NCI-H187 treated with DMSO at 0.1 percent for 48 hours (cell line): ENCODE measurements at regions not wholly inside any gene's neighbourhood (a gene's known extent, or its start where the extent isn't known, plus 50 kb on each side); places are given as distances from the start of the nearest gene placed in this dataset.

Source experiments
- DNase-seq: peaks from one replicate; lab custom pipeline; 2025; lab: John Stamatoyannopoulos, UW

DNA sequence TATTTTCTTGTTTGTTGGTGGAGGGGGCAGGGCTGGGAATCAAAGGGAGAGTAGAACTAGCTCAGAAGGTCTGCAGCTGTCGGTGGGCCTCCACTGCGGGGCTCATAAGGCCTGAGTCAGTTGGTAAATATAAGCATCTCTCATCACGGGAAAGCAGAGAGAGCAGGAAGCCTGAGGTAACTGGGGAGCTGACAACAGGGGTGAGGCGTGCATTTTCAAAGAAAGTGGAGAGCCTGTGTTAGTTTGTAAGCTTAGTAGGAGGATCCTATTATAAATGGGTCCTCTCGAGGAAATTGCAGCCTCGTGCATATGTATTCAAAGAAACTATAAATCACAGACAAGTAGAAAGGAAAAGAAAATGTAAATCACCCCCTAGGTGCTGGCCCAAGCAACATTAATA lies 221.0 kb upstream of the CDH13 start:
- no peak for DNase-seq

DNA sequence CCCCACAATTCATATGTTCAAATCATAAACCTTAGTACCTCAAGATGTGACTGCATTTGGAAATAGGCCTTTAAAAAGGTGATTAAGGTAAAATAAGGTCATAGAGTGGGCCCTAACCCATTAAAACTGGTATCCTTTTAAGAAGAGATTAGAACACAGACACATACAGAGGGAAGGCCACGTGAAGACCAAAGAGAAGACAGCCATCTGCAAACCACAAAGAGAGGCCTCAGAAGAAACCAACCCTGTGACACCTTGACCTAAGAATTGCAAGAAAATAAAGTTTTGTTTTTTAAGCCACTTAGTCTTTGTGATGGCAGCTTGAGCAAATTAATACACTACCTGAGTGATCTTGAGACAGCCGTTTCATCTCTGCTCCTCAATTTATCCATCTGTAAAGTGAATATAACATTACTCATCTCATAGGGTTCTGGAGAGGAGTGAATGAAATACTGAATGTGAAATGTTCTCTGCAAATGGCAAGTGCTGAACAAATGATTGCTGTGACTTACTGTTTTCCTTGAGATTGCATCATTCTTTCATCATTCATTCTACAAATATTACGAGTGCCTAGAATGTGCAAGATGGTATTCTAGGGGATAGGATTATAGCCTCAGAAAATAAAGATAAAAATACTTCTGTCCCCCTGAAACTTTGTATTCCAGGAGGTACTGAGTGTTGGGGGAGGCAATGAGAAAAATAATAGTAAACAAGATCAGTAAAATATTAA lies 222.0 kb upstream of the CDH13 start:
- no peak for DNase-seq

DNA sequence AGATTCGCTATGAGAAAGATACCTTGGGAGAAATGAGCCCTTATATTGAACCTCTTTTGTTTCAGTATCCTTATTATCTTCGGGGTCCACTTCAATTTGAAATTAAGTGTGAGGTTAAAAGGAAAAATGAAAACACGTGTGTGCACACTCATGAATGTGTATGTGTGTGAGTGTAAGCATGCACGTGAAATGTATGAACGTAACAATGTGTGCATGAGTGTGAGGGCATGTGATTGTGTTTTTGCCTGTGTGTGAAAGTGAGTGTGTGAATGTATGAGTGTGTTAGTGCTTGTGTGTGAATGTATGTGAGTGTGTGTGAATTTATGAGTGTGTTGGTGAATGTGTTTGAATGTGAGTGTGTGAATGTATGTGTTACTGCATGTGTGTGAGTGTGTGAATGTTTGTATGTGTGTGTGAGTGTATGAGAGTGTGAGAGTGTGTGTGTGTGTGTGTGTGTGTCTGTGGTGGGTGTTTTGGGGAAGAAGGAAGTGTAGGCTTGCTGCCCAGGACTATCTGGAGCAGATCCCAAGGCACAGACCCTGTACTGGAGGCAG lies 224.0 kb upstream of the CDH13 start:
- no peak for DNase-seq

DNA sequence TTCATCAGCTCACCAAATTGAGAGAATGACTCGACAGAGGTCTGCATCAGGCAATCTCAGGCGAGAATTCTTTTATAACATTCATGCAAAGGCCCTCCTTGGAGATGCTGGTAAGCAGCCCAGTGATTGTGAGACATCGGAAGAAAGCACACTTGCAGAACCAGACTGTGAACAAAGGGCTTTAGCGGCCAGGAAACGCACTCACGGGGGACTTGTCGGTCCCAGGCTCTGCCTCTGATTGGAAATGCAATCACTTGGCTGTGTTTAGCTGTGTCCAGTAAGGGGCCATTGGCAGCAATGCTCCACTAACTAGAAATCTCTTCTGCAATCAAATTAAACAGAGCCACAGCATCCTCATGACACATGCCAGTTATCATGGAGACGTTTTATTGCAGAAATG lies 226.7 kb upstream of the CDH13 start:
- no peak for DNase-seq

DNA sequence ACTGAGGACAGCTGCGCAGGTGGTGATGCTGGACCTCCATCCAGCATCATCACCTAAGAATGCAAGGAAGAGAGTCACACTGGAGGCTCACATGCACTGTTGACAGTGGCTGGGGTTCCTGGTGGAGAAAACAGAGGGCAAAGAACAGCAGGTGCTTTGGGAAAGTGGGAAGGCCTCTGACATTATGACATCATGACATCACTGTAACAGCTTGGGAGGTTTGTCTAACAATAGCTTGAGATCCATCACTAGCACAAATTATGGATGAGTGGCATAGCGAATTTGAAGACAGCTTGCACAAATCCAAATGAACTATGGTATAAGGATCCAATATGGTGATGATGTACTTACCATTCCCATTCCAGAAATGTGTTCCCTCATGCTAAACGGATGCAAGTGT lies 226.5 kb upstream of the MPHOSPH6 start:
- DNase-seq: no peak

DNA sequence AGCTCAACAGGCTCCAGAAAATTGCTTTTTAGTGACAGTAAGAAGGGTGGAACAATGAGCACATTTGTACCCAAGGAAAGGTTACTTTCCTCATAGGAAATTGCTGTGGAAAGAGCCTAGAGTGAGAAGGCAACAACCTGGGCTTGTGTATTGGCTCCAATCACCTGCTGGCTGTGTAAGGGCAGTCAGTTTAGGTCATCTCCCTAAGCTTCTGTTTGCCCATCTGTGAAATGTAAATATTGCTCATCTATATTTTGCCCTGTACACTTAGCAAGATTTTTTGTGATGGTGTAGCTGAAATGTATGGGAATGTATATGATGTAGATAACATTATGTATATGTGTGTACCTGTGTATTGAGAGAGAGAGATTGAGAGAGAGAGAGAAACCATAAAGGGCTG lies 225.2 kb upstream of the MPHOSPH6 start:
- no peak for DNase-seq

DNA sequence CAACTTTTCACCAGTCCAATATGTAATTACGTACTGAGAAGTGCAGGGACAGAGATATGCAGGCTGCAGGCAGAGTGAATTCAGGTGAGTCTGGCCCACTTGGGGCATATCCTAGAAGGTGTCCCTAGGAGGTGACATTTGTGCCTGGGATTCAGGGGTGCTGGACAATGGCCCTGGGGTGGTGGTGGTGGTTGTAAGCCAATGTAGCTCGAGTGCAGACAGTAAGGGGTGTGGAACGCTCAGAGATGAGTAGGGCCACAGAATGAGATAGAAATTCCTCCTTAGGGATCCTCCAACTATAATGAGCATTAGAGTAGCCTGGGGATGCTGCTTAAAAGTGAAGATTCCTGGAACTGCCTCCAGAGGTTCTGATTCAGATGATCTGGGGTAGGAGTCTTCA lies 221.7 kb upstream of the MPHOSPH6 start:
- no peak for DNase-seq

DNA sequence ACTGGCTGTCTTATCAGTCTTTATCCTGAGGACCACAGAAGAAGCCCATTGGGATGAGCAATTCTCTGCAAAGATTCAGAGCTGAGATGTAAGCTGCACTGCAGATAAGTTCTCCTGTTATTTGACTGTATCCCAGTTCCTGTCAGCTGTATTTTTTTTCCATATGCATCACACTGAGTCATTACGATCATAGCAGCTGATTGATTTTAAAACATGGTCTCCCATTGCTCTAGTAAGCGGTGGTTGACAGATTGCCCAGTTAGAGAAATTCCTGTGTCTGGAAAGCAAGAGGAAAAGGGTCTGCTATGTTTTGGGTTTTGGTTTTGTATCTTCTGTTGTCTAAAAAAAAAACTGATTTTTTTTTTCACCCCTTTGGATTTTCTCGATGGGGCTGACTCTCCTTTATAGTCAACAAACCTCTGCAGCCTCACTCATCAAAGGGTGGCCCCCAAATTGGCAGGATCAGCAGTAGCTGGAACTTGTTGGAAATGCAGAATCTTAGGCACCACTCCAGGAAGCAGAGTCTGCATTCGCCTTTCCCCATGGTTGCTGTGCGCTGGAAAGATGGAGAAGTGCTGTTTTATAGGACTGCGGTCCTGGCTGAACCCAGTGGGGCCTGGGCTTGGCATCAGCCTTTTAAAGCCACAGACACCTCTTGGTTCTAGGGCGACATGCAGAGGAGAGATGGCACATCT lies 220.1 kb upstream of the MPHOSPH6 start:
- DNase-seq: no peak

DNA sequence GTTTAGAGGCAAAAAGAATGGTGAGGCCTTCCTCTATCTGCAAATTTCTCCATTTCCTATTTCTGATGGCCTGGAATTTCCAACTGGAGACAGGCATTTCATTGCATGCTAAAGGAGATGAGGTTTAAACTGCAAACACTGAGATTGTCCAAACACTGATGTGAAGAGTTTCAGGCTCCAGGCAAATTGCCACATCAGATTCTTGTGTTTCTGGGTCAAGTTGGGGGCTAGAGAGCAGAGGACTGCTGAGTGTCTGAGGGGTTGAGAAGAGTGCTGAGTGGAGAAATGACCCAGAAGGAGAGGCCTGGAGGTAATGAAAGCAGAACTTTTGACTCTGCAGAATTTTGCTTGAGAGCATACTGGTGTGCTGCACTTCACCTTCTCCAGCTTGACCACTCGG lies 216.7 kb upstream of the MPHOSPH6 start:
- DNase-seq: no peak

DNA sequence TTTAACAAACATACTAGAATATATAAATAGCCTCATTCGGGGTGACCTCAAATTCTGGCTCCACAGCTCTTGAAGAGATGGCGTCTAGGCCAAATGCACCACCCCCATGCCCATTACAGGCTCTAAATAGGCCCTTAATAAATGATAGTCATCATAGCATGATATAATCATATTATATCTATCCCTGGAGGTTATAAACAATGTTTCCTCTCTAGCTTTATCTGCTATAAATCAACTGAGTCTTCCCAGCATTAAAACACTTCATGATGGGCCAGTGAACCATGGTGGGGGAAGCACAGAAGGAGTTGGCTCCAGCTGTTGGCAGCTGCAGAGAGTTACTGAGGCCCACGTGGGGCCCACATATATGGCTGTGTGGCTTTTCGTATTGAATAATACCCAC lies 214.9 kb upstream of the MPHOSPH6 start:
- no peak for DNase-seq

DNA sequence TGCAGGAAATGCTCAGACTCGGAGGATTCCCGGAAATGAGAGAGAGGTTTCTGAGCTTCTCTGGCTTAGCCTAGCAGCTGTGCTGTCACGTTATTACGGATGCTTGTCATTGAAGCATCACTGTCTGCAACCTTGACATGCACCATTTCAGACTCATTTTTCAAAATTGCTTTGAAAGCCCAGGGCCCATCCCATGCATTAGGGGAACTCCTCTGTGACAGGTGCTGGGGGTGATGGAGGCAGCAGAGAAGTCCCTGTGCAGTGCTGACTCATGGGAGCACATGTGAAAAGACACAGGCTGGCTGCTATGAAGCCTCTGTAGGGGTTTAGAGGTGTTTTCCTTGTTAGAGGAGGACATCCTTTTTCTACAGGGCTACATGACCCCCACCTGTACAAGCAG lies 214.0 kb upstream of the MPHOSPH6 start:
- DNase-seq: peak; percentile 45

DNA sequence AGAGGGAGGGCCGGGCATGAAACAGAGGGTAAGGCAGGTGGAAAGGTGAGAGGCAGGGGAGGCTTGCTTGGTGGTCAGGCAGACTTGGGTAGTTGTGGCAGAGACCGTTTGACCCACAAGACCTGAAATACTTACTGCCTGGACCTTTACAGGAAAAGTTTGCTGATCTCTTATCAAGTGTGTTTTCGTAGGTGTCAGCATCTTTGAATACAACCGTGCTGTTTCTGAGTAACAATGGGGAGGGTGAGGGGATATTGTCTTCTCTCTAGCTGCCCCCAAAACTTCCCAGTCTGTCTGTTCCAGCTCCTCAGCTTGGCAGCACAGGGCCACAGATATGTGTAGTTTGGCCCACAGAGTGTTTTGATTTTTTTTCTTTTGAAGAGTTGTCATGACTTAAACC lies 212.5 kb upstream of the MPHOSPH6 start:
- no peak for DNase-seq

DNA sequence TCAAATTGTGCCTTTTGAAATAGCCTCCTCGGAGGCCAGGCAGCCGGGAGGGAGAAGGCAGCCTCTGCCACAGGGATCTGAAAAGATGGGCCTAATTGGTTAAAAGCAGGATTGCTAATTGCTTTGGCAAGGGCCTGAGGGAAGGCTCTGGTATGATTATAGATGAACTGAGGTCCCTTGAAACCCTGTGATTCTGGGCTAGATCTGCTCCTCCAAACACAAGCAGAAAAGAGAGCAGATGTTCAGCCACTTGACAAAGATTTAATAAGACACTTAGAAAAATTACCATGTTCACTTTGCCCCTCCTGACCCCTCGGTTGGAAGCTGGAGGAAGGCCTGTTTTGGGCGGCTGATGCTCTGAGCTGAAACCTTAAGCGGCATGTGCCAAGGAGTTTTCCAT lies 209.5 kb upstream of the MPHOSPH6 start:
- peak; percentile 37 for DNase-seq

DNA sequence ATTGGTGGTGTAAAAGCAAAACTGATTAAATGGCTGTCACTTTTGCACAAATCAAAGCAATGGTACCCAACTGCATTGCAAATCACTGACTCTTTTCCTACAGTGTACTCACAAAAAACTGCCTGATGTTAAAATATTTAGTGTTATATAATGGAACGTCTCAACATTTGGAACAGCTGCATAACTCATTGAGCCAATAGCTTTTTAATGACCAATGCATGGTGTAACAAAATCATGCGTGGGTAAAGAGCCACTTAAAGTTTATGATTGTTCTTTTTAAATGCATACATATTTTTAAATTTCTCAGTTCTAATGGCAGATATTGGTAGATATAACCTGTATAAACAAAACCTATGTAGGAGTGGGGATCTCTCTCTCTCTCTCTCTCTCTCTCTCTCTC lies 204.0 kb upstream of the MPHOSPH6 start:
- DNase-seq: no peak

DNA sequence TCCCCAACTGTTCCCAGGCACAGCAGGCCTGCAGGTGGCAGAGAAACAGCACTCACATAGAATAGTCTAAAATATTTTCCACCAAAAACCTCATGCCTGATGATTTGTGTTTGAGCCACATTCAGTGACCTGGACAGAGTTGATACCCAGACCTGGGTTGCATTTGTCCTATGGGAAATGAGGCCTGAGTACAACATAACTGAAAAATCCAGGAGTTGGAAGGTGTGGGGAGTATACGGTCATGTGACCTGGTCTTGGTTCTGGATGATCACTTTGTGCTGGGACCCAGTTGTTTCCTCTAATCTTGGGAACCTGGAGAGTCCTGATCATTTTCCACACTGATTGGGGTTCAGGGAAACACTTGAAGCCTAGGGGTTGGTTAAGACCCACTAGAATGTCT lies 200.3 kb upstream of the MPHOSPH6 start:
- no peak for DNase-seq

DNA sequence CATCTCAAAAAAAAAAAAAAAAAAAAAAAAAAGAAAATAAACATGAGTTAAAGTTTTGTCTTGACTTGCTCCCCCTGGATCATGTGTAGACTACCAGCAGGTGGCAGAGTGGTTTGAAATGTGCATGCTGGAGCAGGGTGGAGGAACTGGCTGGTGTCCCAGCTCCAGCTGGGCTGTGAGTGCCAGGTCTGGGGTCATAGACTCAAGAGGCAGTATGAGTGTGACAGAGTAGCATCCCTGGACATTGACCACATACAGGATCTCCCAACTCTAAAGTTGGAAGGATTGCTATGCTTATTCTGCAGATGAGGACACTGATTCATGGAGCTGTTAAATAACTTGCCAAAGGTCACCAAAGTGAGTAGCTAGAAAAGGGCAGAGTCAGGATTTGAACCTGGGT lies 198.0 kb upstream of the MPHOSPH6 start:
- DNase-seq: no peak

DNA sequence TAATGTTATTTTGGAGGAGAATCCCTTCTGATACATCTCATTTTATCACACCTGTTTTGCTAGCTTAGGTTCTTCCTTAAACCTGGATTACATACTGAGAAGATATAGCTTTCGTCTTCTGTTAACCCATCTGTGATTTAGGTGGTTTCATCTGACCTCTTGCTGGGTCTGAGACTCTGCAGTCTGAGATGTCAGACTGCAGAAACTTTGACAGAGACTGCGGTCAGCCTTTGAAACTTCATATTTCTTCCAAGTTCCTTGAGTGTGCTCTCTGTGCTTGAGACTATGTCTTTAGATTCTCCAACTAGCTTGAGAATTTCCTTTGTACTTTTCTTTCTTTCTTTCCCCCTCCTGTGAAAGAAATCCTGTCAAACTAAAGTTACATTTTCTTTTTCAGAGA lies 196.4 kb upstream of the MPHOSPH6 start:
- no peak for DNase-seq

DNA sequence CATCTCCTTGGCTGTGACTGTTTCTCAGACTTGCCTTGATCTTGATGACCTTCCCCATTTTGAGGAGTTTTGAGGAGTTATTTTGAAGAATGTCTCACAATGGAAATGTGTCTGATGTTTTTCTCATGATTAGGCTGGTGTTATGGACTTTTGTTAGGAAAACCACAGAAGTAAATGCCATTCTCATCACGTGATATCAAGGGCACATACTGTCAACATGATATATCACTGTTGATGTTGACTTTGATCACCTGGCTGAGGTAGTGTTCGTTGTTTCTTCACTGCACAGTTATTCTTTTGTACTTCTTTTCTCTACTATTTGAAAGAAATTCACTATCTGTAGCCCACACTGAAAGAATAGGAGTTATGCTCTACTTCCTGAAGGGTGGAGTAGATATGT lies 194.7 kb upstream of the MPHOSPH6 start:
- no peak for DNase-seq

DNA sequence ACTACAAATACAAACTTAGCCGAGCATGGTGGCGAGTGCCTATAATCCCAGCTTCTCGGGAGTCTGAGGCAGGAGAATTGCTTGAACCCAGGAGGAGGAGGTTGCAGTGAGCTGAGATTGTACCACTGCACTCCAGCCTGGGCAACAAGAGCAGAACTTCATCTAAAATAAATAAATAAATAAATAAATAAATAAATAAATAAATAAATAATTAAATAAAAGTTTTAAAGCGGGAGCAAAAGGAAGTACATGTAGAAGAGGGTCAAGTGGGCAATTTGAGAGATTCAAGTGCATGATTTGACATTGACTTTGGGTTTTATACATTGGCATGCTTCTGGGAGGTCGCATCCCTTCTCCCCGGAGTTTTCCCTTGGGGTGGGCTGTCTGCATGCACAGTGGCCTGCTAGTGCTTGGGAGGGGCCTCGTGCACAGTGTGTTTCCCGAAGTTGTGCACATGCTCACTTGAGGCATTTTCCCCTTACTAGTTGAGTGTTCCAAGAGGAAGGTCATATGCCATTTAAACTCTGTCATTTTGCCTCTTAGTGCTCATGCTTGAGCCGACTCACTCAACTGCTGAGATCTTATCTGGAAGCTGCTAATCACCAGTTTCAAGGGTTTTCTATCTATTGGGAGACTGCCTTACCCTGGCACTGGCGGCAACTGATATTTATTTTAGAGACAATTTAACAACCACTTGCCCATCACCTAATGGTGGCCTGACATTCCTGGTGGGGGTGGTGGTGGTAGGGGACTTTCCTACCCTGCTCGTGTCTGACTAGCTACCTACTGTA lies 193.2 kb upstream of the MPHOSPH6 start:
- DNase-seq: no peak

DNA sequence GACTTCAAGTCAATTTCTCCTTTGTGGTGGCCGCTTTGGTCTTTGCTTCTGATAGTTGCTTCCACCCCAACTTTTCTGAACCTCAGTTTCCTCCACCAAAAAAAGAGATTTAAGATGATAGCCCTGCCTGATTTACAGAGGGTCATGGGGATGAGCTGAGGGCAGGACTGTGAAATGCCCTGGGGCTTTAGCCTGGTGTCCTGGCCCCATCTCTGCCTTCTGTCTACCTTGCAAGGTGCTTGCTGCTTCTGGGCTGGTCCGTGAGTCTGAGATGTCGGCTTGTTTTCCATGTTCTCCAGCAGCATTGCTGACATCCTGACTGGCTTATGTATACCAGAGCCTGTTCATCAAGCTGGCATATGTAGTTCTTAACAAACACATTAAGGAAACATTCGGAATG lies 191.9 kb upstream of the MPHOSPH6 start:
- no peak for DNase-seq

DNA sequence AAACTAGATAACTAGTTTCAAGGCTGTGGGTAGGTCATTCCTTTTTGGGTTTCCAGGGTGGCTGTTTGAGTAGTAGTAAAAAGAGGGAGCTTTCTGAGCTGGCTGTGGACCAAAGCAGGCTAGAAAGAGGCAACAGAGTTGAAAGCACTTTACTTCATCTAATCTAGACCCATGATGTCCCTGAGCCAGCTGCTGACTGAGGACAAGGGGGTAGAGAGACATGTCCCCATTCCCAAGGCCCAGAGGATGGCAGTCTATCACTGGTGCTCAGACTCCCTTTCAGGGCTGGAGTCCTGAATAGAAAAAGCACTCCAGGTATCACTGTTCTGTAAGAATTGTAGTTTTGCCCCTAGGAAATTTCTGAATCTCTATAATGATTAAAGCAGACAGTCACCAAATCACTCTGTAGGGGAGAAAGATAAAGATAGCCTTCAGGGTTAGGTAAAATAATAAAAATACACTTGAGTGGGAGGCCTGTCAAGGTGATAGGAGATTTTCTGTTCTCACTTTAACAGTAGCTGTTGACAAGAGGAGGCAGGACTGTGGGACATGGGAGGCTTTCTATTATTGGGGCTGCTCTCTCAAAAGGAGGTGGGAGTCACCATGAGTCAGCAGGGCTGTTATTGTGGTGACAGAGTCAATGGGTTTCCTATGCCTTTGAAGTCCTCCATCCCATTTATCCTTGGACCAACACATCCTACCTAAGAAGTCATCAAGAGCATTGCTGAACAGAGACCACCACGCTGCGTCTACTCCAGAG lies 190.2 kb upstream of the MPHOSPH6 start:
- no peak for DNase-seq

DNA sequence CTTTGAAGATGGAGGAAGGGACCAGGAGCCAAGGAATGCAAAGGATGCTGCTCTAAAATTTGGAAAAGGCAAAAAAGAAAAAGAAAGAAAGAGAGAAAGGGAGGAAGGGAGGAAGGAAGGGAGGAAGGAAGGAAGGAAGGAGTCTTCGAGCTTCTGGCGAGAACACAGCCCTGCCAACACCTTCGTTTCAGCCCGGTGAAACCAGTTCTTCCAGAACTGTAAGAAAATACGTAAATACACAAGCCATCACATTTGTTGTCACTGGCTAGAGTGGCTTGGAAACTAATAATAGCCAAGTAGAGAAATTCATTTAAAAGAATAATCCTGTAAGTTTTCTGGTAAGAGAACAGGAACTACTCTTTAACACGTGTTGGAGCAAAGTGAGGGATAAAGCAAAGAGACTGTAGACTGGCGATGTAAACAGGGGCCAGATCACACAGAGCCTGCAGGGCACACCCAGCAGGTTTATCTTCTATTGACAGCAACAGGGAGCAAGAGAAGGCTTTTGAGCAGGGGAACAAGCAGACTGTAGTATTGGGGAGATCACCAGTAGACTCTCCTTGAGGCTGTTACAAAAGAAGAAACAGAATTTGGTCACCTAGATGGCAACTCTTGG lies 188.7 kb upstream of the MPHOSPH6 start:
- no peak for DNase-seq
